ENCODE measurements at regions not wholly inside any gene's neighbourhood (a gene's known extent, or its start where the extent isn't known, plus 50 kb on each side); places are given as distances from the start of the nearest gene placed in this dataset.

- no peak for TF ChIP-seq CTCF (IDR thresholded peaks at IDR 0.05; ENCODE audit: insufficient read depth, low read depth, low read length)
- TF ChIP-seq EZH2 (IDR thresholded peaks at IDR 0.05; ENCODE audit: insufficient read depth, low read length), result no peak
Observed at GRCh38 chr4:96955226-96955625, 1115.3 kb downstream of the PDHA2 start.
